HG03139 (cell line): ENCODE measurements at regions not wholly inside any gene's neighbourhood (a gene's known extent, or its start where the extent isn't known, plus 50 kb on each side); places are given as distances from the start of the nearest gene placed in this dataset.

ENCODE experiments used
- ATAC-seq: cut with Tn5 transposase; IDR thresholded peaks from one replicate; pipeline ENCODE4 v1.9.1; 2021; ENCODE audit not compliant: unreplicated experiment

- no peak for ATAC-seq
Measured at GRCh38 chr16:74100395-74101326, 196.0 kb upstream of the PSMD7 start.

GRCh38 chr16:74099530-74099929 lies 197.1 kb upstream of the PSMD7 start:
- ATAC-seq, result no peak

GRCh38 chr16:74094962-74095361 lies 201.7 kb upstream of the PSMD7 start:
- no peak for ATAC-seq

- no peak for ATAC-seq
Measured at GRCh38 chr16:74094514-74094913, 202.1 kb upstream of the PSMD7 start.

GRCh38 chr16:74092336-74092735 lies 204.3 kb upstream of the PSMD7 start:
- no peak for ATAC-seq

GRCh38 chr16:74090871-74091270 lies 205.7 kb upstream of the PSMD7 start:
- no peak for ATAC-seq

GRCh38 chr16:74083541-74083940 lies 213.1 kb upstream of the PSMD7 start:
- no peak for ATAC-seq

GRCh38 chr16:74080311-74080710 lies 216.3 kb upstream of the PSMD7 start:
- ATAC-seq, result no peak

- ATAC-seq, result peak; percentile 28
Measured at GRCh38 chr16:74079232-74079586, 217.4 kb upstream of the PSMD7 start.

GRCh38 chr16:74078511-74079231 lies 217.9 kb upstream of the PSMD7 start:
- peak; percentile 52 for ATAC-seq

GRCh38 chr16:74076568-74076967 lies 220.0 kb upstream of the PSMD7 start:
- no peak for ATAC-seq

- no peak for ATAC-seq
Measured at GRCh38 chr16:74075393-74075792, 221.2 kb upstream of the PSMD7 start.

GRCh38 chr16:74073456-74073855 lies 223.2 kb upstream of the PSMD7 start:
- no peak for ATAC-seq

- ATAC-seq, result no peak
Measured at GRCh38 chr16:74071996-74072535, 224.5 kb upstream of the PSMD7 start.

GRCh38 chr16:74070237-74070636 lies 226.4 kb upstream of the PSMD7 start:
- ATAC-seq, result no peak

GRCh38 chr16:74064120-74064735 lies 232.4 kb upstream of the PSMD7 start:
- ATAC-seq, result no peak

GRCh38 chr16:74053826-74054225 lies 242.8 kb upstream of the PSMD7 start:
- ATAC-seq, result no peak

- ATAC-seq, result no peak
Measured at GRCh38 chr16:74053312-74053711, 243.3 kb upstream of the PSMD7 start.

- ATAC-seq, result no peak
Measured at GRCh38 chr16:74052016-74052415, 244.6 kb upstream of the PSMD7 start.

GRCh38 chr16:74049027-74049426 lies 247.6 kb upstream of the PSMD7 start:
- no peak for ATAC-seq

- ATAC-seq, result no peak
Measured at GRCh38 chr16:74046524-74046923, 250.1 kb upstream of the PSMD7 start.

- no peak for ATAC-seq
Measured at GRCh38 chr16:74045513-74045912, 251.1 kb upstream of the PSMD7 start.
